Amniotic epithelial cell (primary cell): ENCODE measurements at regions not wholly inside any gene's neighbourhood (a gene's known extent, or its start where the extent isn't known, plus 50 kb on each side); places are given as distances from the start of the nearest gene placed in this dataset.
"Not testable (repeated sequence)": the region's sequence is repeated elsewhere in the genome, so short reads cannot be mapped to it uniquely, and the experiment has no call there.

Source experiments
- DNase-seq: peaks from one replicate; pipeline ENCODE4 v3.0.0-alpha.2; 2010; ENCODE audit warnings: low read depth

DNA sequence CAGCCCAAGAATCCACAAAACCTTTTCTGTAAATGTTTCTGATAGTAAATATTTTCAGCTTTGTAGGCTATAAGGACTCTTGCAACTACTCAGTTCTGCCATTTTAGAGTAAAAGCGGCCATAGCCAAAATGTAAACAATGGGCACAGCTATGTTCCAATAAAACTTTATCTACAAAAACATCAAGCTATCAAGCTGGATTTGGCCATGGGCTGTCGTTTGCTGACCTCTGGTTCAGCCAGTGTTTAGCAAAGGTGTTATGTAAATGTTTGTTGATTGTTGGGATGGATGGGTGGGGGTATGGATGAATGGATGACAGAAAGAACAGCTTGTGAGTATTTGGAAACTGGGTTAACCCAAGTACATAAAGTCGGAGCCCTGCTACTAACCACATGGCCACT is 111.1 kb upstream of the VRK1 start:
- DNase-seq, result no peak

DNA sequence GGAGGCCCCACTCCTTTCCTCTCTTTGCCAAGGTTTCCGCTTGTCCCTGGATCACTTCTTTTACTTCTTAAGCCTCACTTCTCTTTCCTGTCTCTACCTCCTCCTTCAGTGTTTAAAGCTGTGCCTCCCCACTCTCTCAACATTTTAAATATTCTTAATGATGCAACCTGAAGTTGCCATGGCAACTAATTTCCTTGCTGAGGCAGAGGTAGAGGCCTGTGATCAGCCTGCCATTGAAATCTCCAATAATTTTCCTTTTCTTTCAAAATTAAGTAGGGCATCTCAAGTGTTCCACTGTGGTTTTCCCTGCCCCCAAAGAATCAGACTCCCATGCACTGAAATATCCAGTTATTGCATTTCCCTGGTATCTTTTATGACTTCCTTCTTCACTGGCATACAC is 108.6 kb upstream of the VRK1 start:
- no peak for DNase-seq

DNA sequence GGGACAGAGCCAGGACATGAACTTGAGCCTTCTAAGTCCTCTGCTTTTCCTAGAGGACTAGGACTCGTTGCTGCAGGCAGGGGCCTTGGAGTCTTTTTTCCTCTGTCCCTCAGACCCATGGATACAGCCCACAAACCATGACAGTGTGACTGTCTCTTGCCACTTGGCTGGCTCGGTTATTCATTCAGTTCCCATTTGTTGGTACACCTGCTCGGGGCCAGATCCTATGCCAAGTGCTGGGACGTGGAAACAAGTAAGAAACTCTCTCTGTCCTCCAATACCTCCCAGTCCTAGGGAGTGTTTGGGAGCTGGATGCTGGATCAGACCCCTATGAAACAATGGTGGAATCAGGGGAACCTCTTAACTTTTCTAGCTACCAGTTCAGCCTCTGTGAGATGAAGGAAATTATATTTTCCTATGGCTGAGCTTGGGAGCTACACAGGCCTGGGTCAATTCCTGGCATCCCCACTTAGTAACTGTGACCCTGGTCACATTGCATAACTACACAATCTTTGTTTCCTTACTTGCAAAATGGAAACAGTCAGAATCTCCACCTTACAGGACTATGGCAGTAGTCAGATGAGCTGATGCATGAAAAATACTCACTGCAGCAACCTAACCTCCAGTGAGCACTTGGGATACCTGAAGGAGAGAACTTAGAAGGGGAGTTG is 106.3 kb upstream of the VRK1 start:
- DNase-seq, result no peak

DNA sequence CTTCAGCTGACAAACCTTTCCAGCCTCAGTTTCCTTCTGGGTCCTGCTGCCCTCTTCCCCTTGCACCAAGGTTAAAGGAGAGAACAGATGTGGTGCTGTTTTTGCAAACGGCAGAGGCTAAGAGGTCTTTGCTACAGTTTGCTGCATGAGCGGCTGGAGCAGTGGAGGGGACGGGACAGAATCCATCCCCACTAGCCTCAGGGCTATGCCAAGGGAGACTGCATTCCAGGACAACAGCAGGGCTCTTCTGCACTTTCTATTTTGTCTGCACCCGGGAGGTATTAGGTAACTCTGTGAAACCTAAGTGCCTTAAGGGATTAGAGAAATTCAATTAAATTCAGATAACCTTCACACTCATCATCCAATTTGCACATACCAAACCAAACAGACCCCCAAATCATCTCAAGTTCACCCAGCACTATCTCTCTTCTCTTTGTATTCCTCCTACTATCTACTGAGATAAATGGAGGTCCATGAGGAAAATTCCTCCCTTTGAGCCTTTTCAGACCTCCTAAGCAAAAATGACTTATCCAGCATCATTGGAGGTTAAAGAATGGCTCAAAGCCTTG is 103.8 kb upstream of the VRK1 start:
- no peak for DNase-seq

DNA sequence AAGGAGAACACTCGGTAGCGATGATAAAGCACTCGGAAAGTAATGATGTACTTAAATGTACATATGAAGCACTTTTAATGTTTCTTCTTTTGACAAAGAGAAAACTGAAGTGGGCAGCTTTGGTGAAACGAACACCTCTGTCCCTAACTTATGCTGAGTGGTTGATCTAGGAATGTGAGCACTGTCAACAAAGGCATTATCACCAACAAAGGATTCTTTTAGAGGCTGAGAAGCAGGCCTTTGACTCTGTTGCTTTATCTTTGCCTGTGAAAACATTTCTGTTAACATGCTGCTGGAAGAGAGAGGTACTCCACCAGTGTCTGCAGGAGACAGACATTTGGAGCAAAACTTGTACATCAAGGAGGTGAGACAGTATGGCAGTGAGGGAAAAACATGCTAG is 103.2 kb upstream of the VRK1 start:
- DNase-seq, result no peak

DNA sequence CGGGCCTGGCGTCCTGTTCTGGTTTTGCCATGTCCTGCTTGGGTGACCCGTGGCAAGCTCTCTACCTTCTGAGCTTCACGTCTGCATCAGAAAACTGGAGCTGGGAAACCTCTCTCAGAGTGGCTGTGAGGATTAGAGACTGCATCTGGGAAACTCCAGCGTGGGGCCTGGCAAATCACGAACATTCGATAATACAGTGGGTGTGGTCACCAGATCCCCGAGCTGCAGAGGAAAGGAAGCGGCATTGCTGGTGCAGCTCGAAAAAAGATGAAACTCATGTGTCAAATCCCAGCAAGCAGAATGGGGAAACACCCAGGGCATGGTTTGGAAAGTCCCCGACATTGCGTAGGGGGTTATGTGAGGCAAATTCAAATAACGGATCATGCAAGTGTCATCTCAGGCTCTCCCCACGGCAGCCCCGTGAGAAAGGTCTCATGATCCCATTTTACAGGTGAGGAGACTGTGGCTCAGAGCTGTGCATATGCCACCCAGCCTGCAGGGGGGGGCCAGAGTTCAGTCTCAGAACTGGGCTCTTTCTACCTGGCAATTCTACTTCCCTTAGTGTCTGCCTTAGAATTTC is 98.1 kb upstream of the VRK1 start:
- DNase-seq, result no peak

DNA sequence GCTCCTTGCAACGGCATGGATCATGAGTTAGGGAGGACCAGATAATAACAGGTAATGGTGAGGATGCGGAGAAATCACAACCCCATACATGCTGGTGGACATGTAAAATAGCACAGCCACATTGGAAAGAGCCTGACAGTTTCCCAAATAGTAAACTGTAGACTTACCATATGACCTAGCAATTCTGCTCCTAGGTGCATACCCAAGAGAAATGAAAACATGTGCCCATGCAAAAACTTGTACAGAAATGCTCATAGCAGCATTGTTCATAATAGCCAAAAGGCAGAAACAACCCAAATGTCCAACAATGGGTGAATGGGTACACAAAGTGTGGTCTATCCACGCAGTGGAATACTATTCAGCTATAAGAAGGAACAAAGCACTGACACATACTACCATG is 97.5 kb upstream of the VRK1 start:
- DNase-seq, result no peak

DNA sequence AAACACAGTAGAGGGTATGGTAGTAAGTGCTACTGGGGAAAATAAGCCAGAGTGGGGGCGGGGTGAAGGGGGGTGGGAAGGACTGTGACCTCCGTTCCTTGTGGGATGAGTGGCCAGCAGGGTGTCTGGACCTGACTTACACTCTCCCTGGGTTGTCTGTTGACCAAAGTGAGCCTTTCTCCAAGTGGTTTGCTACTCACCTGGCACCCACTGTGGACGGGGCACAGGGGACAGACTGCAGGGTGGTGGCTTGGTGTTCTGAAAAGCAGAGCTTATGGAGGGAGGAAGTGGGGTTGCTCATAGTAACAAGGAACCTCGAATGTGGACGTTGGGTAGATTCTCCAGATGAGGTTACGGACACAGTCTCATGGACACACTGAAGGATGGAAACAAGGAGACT is 94.4 kb upstream of the VRK1 start:
- no peak for DNase-seq

DNA sequence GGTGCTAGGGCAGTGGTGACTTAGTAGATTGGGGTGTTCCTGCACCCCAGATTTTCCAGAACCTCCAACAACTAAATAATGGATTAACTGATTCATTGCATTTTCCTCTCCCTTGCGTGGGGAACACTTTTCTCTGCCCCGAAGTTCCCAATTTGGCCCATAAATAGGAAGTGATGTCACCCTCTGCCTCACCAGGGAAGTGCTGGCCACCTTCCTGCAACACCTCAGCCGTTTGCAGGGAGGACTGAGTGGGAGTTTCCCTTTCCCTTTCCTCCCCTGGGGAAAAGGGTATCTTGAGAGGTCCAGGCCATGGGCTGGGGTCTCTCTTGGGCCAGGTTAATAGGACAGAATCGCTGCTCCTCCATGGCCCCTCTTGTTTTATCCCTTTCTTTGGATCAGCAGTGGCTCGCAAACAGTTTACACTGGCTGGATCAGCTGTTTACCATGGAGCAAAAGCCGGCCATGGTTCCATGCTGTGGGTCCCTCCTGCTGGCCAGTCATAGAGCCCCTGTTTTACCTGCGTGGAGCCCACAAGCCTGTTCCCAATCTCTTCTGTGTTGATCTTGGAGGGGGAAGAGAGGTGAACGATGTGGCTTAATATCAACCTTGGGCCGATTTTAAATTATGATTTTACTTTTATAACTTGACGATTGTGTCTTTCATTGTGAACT is 91.6 kb upstream of the VRK1 start:
- no peak for DNase-seq

DNA sequence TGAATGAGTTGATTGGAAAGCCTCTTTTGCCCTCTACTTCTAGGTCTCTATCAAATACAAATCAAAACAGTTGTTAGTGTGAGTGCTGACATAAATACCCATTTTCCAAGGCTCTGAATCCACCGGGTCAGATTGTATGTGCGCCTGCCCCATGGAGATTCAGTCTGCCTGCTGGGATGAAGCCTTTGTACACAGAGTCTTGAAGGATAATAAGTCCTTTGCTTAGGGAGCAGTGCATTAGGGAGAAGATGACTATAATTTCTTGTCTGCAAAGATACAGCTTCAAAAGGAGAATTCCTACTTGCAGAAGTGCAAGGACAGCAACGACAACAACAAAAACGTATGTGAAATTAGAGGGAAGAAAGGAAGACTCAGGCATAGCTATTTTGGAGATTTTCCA is 90.3 kb upstream of the VRK1 start:
- DNase-seq, result no peak

DNA sequence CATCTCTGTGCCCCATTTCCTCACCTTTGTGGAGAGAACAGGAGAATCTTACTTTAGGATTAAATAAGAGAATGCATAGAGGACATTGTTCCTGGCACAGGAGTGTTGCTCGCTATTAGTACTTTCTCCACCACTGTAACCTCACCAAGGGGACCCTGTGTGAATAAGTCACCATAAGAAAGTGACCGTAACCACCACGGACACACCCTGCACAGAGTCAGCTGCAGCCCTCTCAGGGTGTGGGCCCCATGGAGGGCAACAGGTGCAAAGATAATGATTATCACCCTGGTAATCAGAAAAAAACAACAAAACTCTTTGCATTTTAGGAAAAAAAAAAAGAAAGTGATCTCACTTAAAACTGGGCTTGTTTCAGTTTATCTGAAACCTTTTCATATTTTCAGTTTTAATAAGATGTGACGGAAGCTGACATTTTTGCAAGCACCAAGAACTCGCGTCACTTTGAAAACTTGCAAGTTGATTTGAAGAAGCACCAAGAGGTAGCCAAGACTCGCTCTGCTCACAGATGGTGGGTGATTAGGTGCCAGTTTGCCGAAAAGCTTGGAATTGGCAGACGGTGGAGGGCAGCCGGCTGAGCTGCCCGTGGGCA is 87.0 kb upstream of the VRK1 start:
- no peak for DNase-seq

DNA sequence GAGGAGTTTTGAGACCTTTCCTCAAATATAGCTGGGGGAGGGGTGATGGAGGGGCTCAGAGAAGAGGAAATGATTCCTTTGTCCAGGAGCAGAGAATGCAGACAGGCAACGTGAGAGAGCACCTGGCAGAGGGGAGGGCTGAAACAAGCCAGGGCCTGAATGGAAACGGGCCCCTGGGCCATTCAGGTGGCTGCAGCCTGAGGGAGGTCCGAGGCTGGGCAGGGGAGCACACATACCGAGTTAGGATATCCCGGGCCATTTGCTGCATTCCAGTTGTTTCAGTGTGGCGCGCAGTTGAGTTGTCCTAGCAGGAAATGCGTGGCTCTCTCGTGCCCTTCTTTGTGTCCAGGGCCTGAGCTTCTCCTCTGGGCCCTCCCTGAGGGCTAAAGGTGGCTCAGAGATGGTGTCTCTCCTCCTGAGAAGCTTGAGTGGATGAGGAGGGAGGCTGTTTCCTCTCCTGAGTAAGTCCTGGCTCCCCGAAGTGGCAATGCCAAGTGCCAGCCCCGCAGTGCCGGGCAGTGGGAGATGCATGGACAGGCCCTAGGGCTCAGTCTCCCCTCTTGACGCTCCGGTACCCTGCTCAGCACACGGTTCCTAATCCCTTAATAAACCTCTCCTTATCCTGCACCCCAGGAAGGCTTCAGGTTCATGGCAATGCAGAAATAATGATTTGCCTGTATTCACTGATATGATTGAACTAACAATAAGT is 85.5 kb upstream of the VRK1 start:
- DNase-seq, result no peak

DNA sequence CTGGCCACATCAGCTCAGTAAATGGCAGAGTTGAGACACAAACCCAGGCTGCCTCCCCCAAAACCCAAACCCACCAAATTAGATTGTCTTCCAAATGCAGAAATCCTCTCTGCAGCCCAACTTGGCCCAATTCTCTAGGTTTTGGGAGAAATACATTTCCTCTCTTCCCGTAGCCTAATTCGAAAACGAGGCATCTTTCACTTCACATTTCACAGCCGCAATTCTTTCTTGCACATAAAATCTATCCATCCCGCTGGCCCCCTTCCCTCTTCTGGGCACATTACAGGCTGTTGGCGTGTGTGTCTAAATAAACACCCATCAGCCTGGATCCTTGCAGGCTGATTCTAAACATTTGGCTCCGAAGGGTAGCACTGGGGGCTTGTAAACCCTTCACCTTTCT is 83.8 kb upstream of the VRK1 start:
- no peak for DNase-seq

DNA sequence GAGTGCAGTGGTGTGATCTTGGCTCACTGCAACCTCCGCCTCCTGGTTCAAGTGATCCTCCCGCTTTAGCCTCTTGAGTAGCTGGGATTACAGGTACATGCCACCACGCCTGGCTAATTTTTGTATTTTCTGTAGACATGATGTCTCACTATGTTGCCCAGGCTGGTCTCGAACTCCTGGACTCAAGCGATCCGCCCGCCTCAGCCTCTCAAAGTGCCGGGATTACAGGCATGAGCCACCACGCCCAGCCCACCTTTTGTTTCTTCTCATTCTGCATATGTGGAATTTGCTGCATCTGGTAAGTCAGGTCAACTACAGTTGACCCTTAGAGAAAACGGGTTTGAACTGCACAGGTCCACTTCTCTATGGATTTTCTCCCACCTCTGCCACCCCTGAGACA is 82.6 kb upstream of the VRK1 start:
- not testable (repeated sequence) for DNase-seq

DNA sequence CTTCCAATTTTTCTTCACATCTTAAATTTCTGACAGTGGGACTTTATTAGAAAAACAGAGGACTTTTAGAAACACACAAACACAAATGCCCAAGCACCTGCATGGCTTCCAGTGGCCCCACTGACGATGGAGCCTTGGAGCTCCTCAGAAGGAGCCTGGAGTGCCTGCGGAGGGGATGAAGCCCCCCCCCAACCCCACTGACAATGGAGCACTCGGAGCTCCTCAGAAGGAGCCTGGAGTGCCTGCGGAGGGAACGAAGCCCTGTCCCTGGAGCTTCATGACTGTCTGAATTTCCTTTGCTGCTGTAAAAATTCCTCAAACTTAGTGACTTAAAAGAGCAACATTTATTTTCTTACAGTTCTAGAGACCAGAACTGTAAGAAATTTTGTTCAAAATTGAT is 80.1 kb upstream of the VRK1 start:
- no peak for DNase-seq

DNA sequence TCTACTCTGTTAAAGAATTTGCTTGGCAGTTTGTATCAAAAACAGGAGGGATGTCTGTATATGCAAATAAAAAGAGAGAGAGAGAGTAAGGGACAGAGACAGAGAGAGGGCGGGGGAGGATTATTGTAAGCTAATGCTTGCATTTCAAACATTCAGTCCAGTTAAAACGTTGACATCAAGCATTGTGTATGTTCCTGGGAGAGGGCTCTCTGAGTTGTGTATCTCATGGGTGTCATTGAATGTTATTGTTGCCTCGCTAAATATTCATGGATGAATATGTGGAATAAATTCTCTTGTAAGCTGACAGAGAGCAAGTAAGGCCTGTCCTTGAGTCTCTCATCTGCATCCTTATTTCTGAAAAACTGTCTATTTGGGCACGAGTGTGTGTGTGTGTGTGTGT is 78.8 kb upstream of the VRK1 start:
- no peak for DNase-seq

DNA sequence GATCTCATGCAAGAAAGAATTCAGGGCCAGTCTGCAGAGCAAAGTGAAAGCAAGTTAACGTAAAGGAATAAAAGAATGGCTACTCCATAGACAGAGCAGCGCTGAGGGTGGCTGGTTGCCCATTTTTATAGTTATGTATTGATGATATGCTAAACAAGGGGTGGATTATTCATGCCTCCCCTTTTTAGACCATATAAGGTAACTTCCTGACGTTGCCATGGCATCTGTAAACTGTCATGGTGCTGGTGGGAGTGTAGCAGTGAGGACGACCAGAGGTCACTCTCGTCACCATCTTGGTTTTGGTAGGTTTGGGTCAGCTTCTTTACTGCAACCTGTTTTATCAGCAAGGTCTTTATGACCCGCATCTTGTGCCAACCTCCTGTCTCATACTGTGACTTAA is 76.5 kb upstream of the VRK1 start:
- not testable (repeated sequence) for DNase-seq

DNA sequence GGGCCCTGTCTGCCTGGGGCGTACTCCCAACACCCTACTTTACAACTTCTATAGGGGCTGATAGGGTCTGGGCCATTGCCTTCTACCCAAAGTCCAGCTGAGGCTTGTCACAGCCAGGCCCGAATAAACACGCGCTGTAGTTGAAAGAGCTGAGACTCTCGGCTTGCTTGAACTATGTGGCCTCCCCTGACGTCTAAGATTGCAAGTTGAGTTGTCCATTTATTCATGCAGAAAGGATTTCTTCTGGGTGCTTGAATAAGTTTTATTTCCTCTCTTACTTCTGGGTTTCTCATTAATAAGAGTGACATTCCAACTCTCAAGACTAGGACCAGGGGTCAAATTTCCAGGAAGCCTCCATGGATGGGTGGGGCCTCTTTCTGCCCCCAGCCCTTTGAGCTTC is 74.4 kb upstream of the VRK1 start:
- DNase-seq, result no peak

DNA sequence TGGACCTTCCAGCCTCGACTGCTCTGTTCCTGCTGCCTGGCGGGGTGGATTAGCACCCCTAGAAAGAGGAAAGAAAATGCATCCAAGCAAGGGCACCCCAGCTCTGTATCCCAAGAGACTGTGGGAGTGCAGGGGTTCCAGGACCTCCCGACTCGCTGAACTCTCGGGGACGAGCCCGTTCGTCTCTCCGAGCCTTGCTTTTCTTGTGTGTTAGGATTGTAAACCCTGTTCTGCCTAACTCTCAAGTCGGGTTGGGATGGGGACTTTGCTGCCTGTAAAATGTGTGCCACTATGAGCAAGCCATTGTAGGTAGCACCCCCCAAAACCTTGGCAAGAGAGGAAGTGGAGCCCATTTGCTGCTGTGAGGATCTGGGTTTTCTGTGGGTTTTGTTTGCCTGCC is 73.2 kb upstream of the VRK1 start:
- no peak for DNase-seq

DNA sequence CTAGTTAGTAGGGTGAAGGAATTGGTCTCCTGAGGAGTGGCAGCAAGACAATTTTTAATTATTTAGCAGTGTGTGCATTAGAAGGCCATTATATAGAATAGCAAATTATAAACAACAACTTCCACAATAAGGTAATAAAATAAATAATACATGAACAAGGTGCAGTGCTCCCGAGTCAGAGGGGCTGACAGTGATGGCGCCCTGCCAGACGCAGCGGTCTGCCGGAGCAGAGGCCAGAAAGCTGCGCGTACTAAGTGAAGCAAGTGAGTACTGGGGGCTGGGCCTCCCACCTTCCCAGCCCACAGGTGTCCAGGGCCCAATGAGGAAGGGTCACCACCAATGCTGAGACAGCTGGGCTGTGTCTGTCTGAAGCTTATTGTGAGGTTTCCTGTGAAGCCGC is 72.0 kb upstream of the VRK1 start:
- DNase-seq, result no peak

DNA sequence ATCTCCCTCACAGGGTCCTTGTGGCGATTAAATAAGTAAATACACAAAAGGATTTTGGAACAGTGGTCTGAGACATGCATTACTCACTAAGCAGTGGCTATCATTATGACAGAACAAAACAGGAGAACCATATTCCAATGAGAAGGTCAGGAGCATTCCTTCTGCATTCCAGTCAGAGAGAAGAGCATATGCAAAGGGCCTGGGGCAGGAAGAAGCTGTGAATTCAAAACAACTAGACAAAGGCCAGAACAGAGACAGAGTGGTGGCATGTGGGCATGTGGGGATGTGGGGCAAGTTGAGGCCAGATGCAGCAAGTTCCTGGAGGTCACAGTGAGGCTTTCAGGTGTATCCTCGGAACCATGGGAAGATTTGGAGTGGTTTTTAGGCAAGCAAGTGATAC is 70.1 kb upstream of the VRK1 start:
- DNase-seq, result no peak

DNA sequence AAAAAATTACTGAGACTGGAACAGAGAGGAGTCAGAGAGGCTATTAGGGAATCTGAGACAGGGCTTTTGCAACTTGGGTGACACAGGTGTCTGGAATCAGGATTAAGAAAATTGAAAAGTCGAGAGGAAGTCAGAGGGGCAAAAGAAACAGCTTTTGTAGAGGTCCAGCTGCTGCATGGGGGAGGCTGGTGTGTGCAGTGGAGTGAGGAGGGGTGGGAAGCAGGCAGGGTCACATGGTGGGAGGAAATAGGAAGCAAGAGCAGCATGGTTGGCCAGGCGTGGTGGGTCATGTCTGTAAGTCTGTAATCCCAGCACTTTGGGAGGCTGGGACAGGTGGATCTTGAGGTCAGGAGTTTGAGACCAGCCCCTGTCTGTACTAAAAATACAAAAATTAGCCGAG is 69.7 kb upstream of the VRK1 start:
- no peak for DNase-seq
